Colon (tissue), 2 donors: ENCODE measurements at regions not wholly inside any gene's neighbourhood (a gene's known extent, or its start where the extent isn't known, plus 50 kb on each side); places are given as distances from the start of the nearest gene placed in this dataset.
"Not testable (repeated sequence)": the region's sequence is repeated elsewhere in the genome, so short reads cannot be mapped to it uniquely, and the experiment has no call there.

ENCODE experiments used
- FAIRE-seq: peaks from 2 replicates; lab custom pipeline; 2012; peaks lifted over from hg19 to GRCh38; lab: Jason Lieb, UNC
- donor health status: control.
- donor health status: control.

DNA sequence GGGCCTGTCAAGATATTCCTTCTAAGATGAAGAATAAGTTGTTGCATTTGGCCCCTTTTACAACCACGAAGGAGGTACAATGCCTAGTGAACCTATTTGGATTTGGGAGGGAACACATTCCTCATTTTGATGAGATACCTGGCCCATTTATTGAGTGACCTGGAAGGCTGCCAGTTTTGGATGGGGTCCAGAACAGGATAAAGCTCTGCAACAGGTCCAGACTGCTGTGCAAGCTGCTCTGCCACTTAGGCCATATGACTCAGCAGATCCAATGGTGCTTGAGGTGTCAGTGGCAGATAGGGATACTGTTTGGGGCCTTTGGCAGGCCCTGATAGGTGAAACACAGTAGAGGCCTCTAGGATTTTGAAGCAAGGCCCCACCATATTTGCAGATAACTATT, 704.6 kb downstream of the CCSER2 start:
- no peak for FAIRE-seq

DNA sequence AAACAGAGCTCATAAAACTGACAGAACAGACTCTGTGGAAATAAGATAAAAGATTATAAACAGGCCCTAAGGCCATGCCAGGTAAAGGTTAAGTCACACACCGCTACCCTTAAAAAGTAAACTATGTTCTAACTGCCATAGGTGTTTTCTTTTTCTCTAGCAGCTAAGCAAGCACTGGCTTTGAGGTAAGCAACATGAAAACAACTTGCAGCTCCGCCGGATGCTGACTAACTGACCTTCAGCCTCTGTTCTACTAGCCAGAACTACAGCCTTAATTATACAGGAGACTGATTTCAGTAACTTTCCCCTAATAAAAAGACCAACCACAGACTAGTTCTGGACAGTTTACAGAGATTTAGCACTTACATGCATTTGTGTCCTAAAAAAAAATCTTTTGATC, 708.3 kb downstream of the CCSER2 start:
- FAIRE-seq: no peak

DNA sequence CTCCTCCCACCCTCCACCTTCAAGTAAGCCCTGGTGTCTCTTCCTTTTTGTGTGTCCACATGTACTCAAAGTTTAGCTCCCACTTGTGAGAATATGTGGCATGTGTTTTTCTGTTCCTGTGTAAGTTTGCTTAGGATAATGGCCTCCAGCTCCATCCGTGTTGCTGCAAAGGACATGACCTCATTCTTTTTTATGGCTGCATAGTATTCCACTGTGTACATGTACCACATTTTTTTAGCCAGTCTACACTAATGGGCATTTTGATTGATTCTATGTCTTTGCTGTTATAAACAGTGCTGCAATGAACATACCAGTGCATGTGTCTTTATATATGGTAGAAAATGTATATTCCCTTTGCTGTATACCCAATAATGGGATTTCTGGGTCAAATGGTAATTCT, 710.9 kb downstream of the CCSER2 start:
- no peak for FAIRE-seq

DNA sequence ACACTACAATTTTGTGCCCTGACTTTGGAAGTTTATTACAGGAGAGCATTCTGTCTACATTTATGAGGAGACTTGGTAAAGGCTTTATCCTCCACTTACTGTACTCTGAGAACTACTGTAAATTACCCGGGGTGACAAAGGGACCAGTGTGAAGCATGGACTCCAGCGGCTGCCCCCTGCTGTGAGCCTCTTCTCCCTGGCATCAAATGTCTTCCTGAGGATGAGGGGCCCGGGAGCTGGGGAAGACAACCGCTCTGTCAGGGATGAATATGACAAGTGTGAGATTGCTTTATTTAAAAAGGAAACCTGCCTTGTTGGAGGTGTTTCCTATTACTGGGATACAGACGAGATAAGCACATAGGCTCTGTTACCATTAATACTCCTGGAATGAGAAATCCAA, 714.8 kb downstream of the CCSER2 start:
- FAIRE-seq: no peak

DNA sequence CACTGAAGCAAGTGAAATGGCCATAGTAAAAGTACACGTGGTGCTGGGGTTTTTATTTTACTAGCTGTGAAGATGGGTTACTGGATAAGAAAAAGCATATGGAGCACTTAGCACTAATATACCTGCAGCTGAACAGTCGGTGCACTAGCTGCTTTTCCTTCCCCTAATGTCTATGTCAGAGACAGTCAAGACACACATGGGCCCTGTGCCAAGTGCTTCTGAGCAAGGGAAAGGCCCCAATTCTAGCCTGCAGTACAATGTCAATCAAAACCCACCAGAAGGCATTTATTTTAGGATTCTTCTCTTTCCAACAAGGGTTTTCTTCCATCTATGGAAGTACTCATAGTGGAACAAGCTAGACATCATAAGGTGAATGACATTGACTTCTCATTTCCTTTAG, 716.7 kb downstream of the CCSER2 start:
- FAIRE-seq: no peak

DNA sequence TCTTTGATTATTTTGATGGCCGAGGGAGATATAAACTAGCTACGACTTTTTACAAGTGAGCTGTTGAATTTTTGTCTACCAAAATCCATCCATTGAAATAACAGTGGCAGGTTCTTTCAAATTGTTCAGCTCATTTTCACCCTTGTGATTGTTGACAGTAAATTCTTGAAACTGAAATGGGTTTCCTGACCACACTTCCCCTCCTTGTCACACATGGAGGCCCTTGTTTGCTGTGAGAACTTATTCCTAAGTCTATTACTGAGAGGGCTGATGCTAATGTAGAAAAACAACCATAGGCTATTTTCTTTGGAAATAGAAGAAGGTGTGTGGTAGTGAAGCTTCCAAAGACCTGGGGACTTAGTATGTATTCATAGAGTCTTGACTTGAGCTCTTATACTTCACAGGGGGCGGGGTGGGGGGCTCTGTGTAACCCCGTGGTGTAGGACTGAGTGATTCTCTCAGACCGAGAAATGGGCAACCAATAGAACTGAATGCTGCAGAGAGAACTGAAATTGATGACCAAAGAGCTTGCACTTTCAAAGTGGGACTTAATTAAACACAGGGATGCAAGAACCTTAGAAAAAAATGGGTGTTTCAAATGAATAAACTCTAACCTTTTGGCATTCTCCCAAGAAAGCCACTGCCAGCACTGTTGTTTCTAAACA, 718.9 kb downstream of the CCSER2 start:
- no peak for FAIRE-seq

DNA sequence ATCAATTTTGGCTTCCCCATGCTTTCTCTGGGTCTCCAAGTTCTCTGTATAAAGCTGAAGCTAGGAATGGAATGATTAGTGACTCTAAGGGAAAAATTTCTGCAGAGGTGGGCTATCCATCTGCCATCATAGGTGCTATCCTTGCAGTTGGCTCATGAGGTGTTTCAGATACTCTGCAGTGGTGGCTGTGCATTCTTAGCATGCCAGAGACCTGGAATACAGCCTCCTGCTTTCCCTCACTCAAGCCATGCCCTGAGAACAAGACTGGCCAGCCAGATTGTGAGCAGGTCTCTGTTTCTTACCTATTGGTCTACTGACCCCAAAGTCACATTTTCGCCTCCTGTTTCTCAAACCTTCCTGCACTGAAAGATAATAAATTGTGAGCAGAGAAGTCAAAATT, 719.6 kb downstream of the CCSER2 start:
- FAIRE-seq: no peak

DNA sequence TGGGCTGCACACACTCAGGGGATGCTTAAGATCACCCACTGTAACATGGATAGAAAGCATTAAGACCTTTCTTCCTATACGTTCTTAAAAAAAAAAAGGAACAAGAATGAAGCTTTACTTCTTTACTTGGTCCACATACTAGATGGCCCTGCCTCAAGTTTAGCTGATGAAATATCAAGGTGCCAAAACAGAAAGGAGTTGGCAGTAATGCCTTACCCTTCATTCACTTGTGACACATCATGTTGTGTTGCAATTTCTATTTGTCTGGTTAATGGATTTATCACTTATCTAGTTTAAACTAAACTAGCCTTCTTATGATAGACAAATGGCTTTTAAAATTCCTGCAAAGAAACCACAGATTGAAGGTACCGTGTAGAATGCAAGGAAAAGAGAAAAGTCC, 720.3 kb downstream of the CCSER2 start:
- FAIRE-seq: no peak

DNA sequence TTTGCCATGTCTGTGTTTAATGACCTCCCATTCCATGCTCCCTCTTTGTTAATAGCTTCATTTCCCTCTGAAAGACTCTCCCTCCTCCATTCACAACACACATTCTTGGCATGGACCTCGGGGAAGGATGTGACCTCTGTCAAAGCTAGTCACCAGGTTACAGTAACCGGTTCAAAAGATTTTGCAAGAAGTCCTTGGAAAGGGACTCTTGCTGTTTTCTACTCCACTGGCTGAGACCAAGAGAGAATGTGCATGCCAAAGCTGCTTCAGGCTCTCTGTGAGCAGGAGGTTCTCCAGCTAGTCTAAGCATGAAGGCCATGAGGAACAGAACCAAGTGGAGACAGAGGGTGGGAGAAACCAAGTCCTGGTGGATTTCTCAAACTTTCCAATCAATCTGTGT, 732.6 kb downstream of the CCSER2 start:
- FAIRE-seq: no peak

DNA sequence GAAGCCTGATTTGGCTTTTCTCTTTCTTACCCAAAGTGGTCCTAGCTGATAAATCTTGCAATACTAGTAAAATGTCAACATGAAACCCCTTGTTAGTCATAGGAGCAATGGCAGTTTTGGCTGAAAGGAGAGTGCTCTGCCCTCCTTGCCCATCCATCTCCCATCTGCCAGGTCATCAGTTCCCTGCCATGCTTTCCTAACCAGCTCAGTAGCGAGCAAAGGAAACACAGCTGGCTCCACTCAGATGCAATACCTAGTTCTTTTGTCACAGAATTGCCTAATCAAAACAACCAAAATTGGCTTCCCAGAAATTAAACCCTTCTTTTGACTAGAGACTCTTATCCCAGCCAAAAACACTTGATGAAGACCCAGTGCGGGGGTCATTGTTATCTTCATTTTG, 733.0 kb downstream of the CCSER2 start:
- no peak for FAIRE-seq

DNA sequence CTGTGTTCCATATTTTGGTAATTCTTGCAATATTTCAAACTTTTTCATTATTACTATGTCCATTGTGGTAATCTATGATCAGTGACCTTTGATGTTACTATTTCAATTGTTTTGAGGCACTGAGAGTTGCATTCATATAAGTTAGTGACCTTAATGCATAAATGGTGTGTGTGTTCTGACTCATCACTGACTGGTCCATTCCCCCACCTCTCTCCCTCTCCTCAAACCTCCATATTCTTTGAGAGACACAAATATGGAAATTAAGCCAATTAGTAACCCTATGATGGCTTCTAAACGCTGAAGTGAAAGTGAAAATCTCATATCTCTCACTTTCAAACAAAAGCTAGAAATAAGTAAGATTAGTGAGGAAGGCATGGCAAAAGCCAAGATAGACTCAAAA, 739.6 kb downstream of the CCSER2 start:
- FAIRE-seq: no peak

DNA sequence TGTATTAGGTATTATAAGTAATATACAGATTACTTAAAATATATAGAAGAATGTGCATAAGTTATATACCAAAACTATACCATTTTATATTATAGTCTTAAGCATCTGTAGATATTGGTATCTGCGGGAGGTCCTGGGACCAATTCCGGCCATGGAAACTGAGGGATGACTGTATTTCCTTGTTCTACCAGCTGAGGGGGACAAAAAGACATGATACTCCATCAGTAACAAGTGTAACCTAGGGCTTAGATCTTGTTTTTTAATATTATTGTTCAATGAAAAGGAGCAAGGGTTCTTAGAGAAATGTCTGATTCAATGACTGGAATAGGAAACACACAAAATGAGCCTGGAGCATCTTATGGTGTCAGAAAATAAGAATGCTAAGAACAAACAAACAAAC, 752.5 kb downstream of the CCSER2 start:
- no peak for FAIRE-seq

DNA sequence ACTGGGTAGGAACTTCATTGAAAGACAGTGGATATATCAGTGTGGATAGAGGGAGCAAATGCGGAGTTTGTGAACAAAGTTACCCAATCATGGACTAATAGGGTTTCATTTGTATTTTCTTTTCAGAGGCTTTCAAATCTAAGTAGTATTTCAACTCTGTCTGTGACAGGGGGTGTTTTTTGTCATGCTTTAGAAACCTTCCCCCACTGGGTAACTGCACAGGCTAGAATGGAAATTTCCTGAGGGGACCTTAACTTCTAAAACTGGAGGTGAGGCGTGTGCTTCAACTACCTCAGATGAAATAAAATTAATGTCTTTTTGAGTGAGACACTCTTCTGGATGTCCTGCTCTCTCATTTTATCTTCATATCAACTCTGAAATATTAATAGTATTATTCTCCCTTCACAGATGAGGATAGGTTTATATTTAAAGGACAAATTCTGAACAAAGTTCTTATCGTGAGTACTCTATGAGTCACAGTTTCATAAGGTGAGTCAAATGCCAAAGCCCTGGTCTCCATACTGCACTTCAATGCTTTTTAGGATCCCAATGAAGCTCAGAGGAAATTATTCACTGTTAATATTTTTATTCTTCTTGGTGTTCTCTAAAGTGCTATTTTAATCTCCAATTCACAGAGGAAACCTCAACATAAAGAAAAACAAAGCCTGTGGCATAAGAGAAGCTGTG, 770.6 kb downstream of the CCSER2 start:
- no peak for FAIRE-seq

DNA sequence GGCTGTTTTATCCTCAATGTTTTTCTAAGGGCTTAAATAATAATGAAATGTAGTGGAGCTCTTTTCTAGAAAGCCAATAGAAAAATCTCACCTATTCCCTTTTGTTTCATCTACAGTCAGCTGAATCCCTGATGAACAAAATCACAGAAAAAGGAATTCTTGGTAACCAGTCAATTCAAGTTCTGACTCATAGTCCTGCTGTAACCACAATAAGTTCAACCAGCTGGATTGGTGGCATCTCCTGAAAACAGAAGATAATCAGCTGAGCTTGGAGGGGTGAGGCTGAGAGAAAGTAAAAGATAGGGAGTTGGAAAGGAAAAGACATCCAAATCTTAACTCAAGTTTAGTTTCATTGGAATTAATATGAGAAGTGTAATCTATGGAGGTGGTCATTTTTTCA, 772.1 kb downstream of the CCSER2 start:
- no peak for FAIRE-seq

DNA sequence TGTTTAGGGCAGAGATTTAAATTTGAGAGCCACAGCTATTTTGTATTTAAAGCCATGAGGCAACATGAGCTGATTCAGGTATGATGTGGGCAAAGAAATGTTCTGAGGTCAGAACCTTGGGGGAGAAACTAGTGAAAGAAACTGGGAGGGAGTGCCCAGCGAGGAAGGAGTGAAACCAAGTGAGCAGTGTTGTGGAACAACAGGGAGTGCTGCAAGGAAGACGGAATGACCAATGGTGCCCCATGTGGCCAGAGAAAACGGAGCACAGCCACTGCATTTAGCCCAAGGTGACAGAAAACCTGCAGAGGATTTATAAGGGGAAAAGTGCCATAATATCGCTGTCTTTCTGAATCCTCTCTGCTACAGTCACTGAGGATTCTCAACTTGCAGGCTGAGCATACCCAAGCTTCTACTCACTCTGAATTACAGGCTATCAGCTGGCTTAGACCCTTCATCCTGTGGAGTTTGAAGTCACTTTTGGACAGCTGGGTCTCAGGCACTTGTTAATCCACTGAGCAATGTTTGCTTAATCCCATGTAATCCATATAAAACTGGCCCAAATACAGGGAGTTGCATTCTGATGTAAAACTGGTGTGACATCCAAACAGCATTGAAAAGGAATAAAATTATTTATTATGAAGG, 777.3 kb downstream of the CCSER2 start:
- no peak for FAIRE-seq

DNA sequence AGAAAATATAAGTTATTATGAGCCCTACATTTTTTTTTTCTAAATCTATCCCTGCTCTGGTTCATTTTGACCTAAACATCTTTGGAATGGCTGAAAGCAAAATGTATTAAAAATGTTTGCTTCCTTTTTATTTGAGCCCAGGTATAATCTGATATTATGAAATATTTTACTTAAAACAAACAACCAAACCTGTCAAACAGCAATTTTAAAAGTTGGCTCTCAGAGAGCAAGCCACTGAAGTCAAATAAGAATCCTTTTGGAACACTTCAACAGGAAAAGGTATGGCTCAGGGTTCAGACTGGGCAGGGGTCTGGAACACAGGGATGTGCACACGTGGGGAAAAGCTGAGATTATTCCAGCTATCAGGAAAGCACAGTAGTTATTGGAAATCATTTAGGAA, 782.9 kb downstream of the CCSER2 start:
- FAIRE-seq: no peak

DNA sequence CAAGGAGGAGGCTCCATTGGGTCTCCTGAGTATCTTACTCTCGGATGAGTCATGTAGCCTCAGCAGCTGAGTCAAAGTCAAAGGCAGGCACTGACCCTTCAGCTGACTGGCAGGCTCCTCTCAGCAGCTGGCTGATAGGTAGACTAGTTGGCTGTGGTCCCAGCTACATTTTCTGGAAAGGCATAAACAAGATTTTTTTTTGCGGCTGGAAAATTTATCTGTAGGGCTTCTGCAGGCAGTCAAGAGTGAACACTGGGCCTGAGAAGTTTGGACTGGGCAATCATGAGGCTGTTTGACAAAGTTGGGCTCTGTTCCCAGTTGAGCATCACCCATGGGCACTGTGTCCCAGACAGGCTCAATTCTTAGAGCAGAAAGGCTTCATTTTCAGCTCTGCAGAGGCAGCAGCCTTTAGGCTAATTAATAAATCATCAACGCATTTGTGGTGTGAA, 796.2 kb downstream of the CCSER2 start:
- FAIRE-seq: no peak

DNA sequence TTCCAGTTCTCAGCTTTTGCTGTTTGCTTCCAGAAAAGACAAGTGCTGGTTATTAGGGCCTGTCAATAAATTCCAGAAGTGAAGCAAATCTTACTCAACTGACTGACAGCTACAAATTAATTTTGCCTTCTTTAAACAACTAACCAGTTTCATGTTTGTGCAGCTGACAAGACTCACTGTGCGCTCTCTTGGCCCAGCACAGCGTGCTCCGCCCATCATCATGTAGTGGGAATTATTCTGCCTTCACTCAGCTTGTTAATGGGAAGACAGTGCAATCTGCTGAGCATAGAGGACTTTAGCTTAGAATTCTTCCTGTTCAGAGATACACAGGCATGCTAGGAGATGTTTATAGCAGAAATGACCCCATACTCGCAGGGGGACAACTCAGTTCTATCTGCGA, 808.9 kb downstream of the CCSER2 start:
- no peak for FAIRE-seq

DNA sequence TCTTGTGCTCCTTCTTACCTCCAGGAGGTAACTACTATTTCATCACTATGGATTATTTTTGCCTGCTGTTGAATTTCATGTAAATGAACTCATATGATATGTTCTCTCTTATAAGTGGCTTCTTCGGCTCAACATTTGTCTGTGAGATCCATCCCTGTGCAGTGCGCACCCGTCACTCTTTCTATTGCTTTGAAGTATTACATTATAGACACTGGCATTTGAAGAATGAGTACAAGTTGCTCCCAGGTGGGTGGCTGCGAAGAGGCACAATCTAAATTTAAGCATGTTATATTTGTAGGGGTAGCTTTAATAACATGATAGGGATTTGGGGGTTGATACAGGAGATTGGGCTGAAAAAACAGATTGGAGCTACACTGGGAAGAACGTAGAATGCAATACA, 809.7 kb downstream of the CCSER2 start:
- no peak for FAIRE-seq

DNA sequence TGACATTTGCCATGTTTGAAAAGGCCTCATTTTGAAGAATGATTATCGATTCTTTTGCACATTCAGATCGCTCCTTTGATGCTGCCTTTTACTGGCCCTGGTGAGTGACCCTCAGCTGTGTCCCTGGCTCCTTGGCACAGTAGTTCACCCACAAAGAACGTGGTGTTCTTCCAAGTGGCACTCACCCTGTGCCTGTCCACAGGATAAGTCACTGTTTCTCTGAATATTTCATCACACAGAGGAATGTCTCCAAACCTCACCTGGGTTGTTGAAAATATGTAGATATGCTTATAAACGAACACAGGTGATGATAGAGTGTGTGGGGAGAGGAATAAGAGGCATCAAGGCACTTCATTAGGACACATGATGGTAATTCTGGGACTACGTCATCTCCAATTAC, 810.7 kb downstream of the CCSER2 start:
- FAIRE-seq: no peak

DNA sequence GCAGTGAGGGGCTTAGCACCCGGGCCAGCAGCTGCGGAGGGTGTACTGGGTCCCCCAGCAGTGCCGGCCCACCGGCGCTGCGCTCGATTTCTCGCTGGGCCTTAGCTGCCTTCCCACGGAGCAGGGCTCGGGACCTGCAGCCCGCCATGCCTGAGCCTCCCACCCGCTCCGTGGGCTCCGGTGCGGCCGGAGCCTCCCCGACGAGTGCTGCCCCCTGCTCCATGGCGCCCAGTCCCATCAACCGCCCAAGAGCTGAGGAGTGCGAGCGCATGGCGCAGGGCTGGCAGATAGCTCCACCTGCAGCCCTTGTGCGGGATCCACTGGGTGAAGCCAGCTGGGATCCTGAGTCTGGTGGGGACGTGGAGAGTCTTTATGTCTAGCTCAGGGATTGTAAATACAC, 813.1 kb downstream of the CCSER2 start:
- FAIRE-seq: not testable (repeated sequence)

DNA sequence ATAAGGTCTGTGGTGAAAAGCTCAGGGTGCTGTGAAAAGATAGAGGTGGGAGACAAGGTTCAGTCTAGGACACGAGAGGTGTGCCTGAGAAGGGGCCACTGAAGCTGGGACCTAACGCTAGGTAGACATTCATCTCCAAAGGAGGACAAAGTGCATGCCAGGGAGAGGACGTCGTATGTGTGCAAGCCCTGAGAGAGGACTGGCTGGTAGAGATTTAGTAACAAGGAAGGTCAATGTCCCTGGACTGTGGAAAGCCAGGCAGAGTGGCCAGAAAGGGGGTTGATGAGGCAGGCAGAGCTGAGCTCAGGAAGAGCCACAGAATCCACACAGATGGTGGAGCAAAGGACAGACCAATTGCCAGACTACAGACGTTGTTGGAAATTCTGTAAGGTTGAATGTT, 817.6 kb downstream of the CCSER2 start:
- FAIRE-seq: no peak

DNA sequence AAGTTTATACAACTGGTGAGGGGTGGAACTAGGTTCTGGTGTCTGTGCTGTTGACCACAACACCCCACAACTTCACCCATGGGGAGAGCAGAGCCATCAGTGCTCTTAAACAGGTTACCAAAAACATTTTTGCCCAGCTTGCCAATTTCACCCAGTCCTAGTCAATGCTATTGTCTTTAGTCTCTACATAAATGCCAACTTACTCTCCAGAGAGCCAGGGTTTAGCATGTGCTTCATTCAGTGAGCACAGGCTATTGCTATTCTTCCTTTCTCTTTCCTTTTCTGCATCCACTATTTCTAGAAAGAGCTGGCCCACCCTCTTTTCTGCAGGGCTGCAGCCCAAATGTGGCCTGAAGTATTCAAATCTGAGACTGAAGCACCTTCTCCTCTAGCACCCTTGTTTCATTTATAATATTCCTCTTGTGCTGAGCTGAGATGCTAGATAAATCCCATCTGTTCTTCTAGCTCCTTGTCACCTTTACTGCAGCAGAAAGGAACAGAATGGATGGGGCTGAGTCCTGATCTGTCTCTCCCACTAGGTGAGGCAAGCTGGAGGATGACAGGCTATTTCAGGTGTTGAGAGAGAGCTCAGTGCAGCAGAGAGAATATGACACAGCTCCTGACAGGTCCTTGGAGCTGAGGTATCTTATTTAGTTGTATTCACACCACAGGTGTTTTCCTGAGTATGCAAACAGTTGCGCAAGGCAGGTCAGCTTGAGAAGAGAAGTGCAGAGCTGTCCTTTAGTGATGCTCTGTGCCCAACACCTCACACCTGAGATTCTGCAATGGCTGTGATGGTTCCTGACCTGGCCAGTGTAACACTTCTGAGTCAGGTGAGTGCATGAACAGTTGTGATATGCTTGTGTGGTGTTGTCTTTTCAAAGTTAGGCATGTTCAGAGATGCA, 819.2 kb downstream of the CCSER2 start:
- FAIRE-seq: no peak
